NCI-H1930 (cell line): ENCODE measurements at regions not wholly inside any gene's neighbourhood (a gene's known extent, or its start where the extent isn't known, plus 50 kb on each side); places are given as distances from the start of the nearest gene placed in this dataset.

Experiments used
- DNase-seq, 2 experiments: peaks; one replicate each; lab custom pipeline; 2025; lab: John Stamatoyannopoulos, UW

GRCh38 chr6:15061908-15062515, 183.9 kb upstream of the JARID2 start:
- DNase-seq: no peak

- no peak for DNase-seq
Observed at GRCh38 chr6:15062516-15063252, 183.2 kb upstream of the JARID2 start.

GRCh38 chr6:15063253-15063853, 182.5 kb upstream of the JARID2 start:
- no peak for DNase-seq

- no peak for DNase-seq
Observed at GRCh38 chr6:15065261-15065989, 180.4 kb upstream of the JARID2 start.

GRCh38 chr6:15066089-15066758, 179.6 kb upstream of the JARID2 start:
- no peak for DNase-seq

- DNase-seq: no peak
Observed at GRCh38 chr6:15073344-15073789, 172.5 kb upstream of the JARID2 start.

GRCh38 chr6:15073883-15074465, 171.9 kb upstream of the JARID2 start:
- no peak for DNase-seq

GRCh38 chr6:15074806-15075205, 171.1 kb upstream of the JARID2 start:
- DNase-seq: no peak

GRCh38 chr6:15076565-15076964, 169.3 kb upstream of the JARID2 start:
- DNase-seq: no peak

GRCh38 chr6:15077006-15077405, 168.9 kb upstream of the JARID2 start:
- no peak for DNase-seq

GRCh38 chr6:15077961-15078360, 167.9 kb upstream of the JARID2 start:
- DNase-seq: no peak

GRCh38 chr6:15079288-15079817, 166.5 kb upstream of the JARID2 start:
- no peak for DNase-seq

GRCh38 chr6:15080895-15081294, 165.0 kb upstream of the JARID2 start:
- no peak for DNase-seq

GRCh38 chr6:15081447-15081846, 164.4 kb upstream of the JARID2 start:
- no peak for DNase-seq

GRCh38 chr6:15082708-15083107, 163.2 kb upstream of the JARID2 start:
- DNase-seq: no peak

GRCh38 chr6:15086348-15087158, 159.3 kb upstream of the JARID2 start:
- no peak for DNase-seq

GRCh38 chr6:15087186-15087589, 158.7 kb upstream of the JARID2 start:
- no peak for DNase-seq

GRCh38 chr6:15088904-15089568, 156.8 kb upstream of the JARID2 start:
- no peak for DNase-seq

- no peak for DNase-seq
Observed at GRCh38 chr6:15089569-15090144, 156.2 kb upstream of the JARID2 start.

GRCh38 chr6:15090145-15090579, 155.7 kb upstream of the JARID2 start:
- no peak for DNase-seq
